ENCODE measurements at regions not wholly inside any gene's neighbourhood (a gene's known extent, or its start where the extent isn't known, plus 50 kb on each side); places are given as distances from the start of the nearest gene placed in this dataset.
"Not testable (repeated sequence)": the region's sequence is repeated elsewhere in the genome, so short reads cannot be mapped to it uniquely, and the experiment has no call there.

GRCh38 chr13:68608147-68608546 lies 1378.0 kb upstream of the PCDH9 start:
- DNase-seq, result no peak

- no peak for DNase-seq
Measured at GRCh38 chr13:68597641-68598040, 1367.5 kb upstream of the PCDH9 start.

DNA sequence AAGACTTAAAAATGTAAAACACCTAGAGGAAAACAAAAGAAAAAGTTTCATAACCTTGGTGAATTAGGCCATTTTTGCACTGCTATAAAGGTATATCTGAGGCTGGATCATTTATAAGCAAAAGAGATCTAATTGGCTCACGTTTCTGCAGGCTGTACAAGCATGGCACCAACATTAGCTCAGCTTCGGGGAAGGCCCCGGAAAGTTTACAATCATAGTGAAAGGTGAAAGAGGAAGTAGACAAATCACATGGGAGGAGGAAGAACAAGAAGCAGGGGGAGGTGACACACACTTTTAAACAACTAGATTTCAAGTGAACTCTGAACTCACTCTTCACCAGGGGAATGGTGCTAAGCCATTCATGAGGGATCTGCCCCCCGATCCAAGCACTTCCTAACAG lies 1358.5 kb upstream of the PCDH9 start:
- DNase-seq, result no peak

GRCh38 chr13:68584776-68585175 lies 1354.6 kb upstream of the PCDH9 start:
- DNase-seq, result no peak

DNA sequence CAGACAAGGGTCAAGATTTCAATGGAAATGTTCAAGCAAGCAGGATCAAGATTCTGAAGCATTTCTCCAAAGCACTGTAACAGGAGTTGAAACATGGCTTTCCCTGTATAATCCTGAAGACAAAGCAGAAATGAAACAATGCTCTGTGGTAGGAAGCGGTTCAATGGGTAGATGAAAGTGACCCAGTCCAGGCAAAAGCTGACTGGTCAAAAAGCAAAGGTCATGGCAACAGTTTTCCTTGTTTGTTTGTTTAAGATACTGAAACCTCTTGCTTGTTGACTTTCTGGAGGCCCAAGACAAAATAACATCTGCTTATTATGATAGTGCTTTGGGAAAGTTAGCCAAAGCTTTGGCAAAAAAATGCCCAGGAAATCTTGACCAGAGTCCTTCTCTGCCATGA lies 1343.9 kb upstream of the PCDH9 start:
- DNase-seq, result no peak

- no peak for DNase-seq
Measured at GRCh38 chr13:68551701-68552522, 1321.8 kb upstream of the PCDH9 start.

DNA sequence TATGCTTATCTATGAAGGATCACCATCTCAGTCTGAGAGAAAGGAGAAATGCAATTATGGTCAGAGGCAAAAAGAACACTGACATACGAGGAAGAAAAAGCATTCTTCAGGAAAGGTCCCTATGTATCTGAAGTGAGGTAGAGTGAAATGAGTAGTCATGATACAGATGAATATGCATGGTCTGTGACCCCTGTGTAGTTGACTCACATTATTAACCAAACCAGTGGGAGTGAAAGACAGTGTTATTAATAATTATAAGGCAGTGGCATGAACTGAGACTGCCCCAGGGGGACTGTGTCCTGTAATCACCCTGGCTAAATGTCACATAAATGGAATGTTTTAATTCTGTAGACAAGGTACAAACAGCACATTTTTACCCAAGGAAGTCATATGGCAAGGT lies 1320.2 kb upstream of the PCDH9 start:
- no peak for DNase-seq

- no peak for DNase-seq
Measured at GRCh38 chr13:68540244-68540643, 1310.1 kb upstream of the PCDH9 start.

- DNase-seq, result no peak
Measured at GRCh38 chr13:68535329-68535728, 1305.2 kb upstream of the PCDH9 start.

GRCh38 chr13:68527167-68527566 lies 1297.0 kb upstream of the PCDH9 start:
- not testable (repeated sequence) for DNase-seq

DNA sequence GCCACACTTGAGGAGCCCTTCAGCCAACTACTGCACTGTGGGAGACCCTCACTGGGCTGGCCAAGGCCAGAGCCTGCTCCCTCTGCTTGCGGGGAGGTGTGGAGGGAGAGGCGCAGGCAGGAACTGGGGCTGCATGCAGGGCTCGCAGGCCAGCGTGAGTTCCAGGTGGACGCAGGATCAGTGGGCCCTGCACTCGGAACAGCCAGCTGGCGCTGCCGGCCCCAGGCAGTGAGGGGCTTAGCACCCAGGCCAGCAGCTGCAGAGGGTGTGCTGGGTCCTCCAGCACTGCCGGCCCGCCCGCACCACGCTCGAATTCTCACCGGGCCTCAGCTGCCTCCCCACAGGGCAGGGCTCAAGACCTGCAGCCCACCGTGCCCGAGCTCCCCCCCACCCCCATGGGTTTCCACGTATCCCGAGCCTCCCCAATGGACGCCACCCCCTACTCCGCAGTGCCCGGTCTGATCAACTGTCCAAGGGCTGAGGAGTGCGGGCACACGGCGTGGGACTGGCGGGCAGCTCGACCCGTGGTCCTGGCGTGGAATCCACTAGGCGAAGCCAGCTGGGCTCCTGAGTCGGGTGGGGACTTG lies 1293.8 kb upstream of the PCDH9 start:
- DNase-seq, result no peak

DNA sequence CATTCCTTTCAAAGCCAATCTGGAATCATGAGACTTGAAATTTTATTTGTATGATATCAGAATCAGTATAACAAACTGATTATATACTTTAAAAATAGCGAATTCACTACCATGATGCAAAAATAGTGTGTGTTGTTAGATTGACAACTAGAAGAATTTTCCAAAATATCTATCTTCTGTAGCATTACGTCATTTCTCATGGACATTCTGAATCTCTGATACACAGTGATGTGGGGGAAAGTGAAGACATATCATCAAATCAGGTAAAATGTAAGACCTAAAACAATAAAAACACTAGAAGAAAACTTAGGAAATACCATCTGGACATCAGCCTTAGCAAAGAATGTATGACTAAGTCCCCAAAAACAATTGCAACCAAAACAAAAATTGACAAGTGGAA lies 1292.0 kb upstream of the PCDH9 start:
- no peak for DNase-seq

DNA sequence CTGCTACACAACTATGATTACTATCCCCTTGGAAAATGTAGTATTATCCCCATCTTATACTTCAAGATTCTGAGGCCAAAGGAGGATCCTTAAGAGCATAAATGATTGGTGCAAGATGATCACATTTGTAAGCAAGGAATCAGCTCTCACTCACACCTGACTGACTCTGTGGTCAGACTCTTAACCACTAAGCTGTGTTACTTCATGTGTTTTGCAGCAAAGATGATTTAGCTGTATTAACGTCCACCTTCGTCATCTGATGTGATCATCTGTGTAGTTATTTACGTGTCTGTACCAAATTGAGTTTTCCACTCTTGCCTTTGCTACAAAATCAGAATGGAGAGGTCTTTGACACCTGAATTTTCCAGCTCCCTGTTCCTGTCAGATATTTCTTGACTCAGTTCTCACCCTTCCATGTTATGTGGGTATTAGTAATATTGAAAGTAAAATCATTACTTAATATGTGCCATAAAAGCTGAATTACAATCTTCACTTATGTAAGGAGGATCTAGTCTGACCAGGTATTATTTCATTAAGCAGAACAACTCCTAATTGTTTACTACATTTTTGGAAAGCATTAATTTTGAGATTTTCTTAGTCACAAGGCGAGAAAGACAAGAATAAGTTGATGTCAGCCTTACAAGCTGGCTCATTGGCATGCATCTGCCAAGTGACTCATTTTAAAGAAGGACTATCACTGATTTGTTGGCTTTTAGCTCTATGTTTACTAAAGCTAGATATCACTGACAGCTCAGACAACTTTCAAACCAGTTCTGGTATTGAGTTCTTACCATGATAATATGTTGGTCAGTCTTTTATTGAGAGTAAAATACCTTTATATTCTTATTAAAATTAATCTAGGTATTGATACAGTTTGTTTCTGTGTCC lies 1279.8 kb upstream of the PCDH9 start:
- DNase-seq, result no peak

DNA sequence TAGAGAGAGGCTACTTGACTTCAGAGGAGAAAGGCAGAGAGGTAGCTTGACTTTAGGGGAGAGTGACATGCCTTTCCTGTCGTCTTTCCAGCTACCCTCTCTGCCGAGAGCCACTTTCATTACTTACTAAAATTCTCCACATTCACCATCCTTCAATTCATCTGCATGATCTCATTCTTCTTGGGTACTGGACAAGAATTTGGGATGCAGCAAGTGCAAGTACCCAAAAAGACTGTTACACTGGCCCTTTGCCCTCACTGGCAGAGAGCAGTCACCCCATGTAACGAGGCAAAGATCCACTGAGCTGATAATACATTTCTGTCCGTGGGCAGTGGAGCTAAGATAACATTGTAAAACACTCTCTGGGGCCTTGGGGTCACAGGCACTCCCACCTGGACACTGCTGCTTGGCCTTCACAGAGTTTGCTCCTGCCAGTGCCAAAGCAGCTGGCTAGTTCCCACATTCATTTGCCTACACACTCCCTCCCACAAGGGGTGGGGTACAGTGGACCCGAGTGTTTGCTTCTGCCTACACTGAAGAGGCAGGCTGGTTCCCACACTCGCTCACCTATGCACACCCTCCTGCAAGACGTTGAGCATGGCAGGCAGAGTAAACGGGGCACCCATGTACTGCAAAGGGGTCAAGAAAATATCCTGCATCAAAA lies 1276.9 kb upstream of the PCDH9 start:
- DNase-seq, result no peak

DNA sequence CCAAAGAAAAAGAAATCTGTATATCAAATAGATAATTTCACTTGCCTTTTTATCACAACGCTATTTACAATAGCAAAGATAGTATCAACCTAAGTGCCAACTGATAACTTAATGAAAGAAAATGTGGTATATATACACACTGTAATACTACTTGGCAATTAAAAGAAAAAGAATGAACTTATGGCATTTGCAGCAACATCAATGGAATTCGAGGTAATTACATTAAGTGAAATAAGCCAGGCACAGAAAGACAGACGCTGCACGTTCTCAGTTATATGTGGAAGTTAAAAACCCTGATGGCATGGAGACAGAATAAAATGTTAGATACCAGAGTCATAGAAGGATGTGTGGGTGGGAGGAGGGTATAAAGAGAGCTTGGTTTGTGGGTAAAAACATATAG lies 1260.5 kb upstream of the PCDH9 start:
- no peak for DNase-seq

GRCh38 chr13:68481130-68481529 lies 1251.0 kb upstream of the PCDH9 start:
- no peak for DNase-seq

GRCh38 chr13:68473834-68474326 lies 1243.7 kb upstream of the PCDH9 start:
- DNase-seq, result no peak

- no peak for DNase-seq
Measured at GRCh38 chr13:68467160-68467559, 1237.0 kb upstream of the PCDH9 start.

DNA sequence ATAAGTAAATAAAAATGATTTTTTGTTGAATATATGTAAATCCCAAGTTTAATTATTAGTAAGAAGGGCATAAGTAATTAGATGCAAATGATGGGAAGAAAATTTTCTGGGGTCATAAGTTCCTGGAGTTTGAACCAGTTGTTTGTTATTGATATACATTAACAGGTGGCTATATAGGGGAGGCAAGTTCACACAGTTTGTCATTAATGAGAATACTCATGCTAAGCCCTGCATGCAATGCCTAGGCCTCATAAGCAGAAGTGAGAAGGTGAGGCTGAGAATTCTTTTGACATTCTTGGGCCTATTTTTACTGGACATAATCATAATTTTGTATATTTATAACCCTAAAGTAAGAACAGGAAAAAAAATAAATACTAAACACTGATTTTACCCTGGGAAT lies 1210.7 kb upstream of the PCDH9 start:
- no peak for DNase-seq

DNA sequence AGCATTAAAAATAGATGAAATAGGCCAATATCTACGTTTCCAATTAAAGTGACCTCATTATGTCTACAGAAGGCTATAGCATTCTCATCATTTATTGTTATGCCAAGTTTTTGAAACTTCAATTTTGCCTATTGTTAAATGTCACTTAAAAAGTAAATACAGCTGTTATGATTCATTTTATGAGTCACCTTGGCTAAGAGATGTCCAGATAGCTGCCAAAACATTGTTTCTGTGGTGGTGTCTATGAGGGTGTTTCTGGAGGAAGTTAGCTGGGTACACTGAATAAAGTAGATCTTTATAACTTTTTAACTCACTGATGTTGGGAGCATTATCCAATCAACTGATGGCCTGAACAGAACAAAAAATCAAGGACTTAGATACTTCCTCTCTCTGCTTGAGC lies 1209.7 kb upstream of the PCDH9 start:
- no peak for DNase-seq

GRCh38 chr13:68428292-68428691 lies 1198.2 kb upstream of the PCDH9 start:
- no peak for DNase-seq

- no peak for DNase-seq
Measured at GRCh38 chr13:68417801-68418200, 1187.7 kb upstream of the PCDH9 start.

DNA sequence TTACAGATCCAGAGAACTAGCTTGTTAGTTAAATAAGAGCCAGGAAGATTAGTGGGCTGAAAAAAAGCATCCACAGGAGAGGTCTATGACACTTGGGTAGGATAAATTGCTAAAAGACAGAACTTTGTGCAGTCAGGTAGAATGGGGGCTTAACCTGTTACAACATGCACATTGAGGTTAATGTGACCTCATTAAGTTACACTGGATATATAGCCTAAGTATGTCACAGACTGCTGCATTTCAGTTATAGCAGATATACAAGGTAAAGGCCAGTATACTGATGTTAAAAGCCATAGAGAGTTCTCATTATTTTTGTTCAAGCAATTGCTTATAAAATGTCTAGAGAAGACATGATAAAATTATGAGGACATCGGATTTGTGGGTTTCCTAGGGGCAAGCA lies 1179.9 kb upstream of the PCDH9 start:
- no peak for DNase-seq

All from DMS79 (cell line).